Stimulated activated naive B cell treated with anti-CD40 and anti-IgM and Interleukin-4, amounts not matched to agents 10 μg/mL and 1 μg/mL and 100 μg/mL, for 72 hours (primary cell): ENCODE measurements at regions not wholly inside any gene's neighbourhood (a gene's known extent, or its start where the extent isn't known, plus 50 kb on each side); places are given as distances from the start of the nearest gene placed in this dataset.
A peak's percentile ranks its signal among the peaks of the same experiment; 100 is the strongest.
"Not testable (repeated sequence)": the region's sequence is repeated elsewhere in the genome, so short reads cannot be mapped to it uniquely, and the experiment has no call there.

ENCODE experiments used
- ATAC-seq, 2 donors: fragments of 150-1000 bp; cut with Tn5 transposase; replicated peaks; 2 replicates each; pipeline ENCODE4 v1.10.0; 2021; ENCODE audit warnings: moderate library complexity in 1 of 2
- DNase-seq: peaks from one replicate; pipeline ENCODE4 v3.0.0; 2021
- H3K27ac Mint-ChIP-seq: one replicate; pipeline ENCODE4 v1.8.0; 2022; ENCODE audit warnings: mild to moderate bottlenecking, mixed read lengths
- H3K27me3 Mint-ChIP-seq, 2 donors: one replicate each; pipeline ENCODE4 v1.8.0; 2022; ENCODE audit warnings: mixed read lengths in 2 of 2
- H3K36me3 Mint-ChIP-seq, 2 donors: one replicate each; pipeline ENCODE4 v1.8.0; 2022; ENCODE audit warnings: mixed read lengths in 2 of 2, mild to moderate bottlenecking in 1 of 2
- H3K4me1 Mint-ChIP-seq, 2 donors: one replicate each; pipeline ENCODE4 v1.8.0; 2022; ENCODE audit warnings: mixed read lengths in 2 of 2, mild to moderate bottlenecking in 1 of 2
- H3K4me3 Mint-ChIP-seq, 2 donors: one replicate each; pipeline ENCODE4 v1.8.0; 2022; ENCODE audit warnings: mild to moderate bottlenecking in 2 of 2, mixed read lengths in 2 of 2, moderate library complexity in 1 of 2
- H3K9me3 Mint-ChIP-seq, 2 donors: one replicate each; pipeline ENCODE4 v1.8.0; 2022; ENCODE audit warnings: mixed read lengths in 2 of 2, mild to moderate bottlenecking in 1 of 2

- no peak for DNase-seq
- Mint-ChIP-seq H3K27ac (no peak overlapping the region), H3K9me3 (no peaks in the 10 kb centered on the region), H3K27me3 (peaks cover 3 to 14% of the 10 kb centered on the region in 2 donors), H3K4me3 (peak overlapping the region; percentile 19 to 63), H3K36me3 (no peaks in the 10 kb centered on the region), H3K4me1 (peaks cover 20 to 25% of the 10 kb centered on the region in 2 donors)
- ATAC-seq, result peak; percentile 2 to 19
These were observed 152.3 kb downstream of the HSD17B3 start for GRCh38 chr9:96149533-96150280.

GRCh38 chr9:96148634-96149532 is 153.1 kb downstream of the HSD17B3 start:
- DNase-seq (no peak), ATAC-seq (no peak)
- H3K27ac Mint-ChIP-seq, result no peak overlapping the region
- peaks cover 20 to 25% of the 10 kb centered on the region in 2 donors for H3K4me1 Mint-ChIP-seq
- H3K9me3 Mint-ChIP-seq, result no peaks in the 10 kb centered on the region
- peaks cover 5 to 14% of the 10 kb centered on the region in 2 donors for H3K27me3 Mint-ChIP-seq
- no peak overlapping the region for H3K4me3 Mint-ChIP-seq
- H3K36me3 Mint-ChIP-seq, result no peaks in the 10 kb centered on the region

- not testable (repeated sequence) for H3K9me3 Mint-ChIP-seq, H3K27ac Mint-ChIP-seq, H3K36me3 Mint-ChIP-seq, DNase-seq, ATAC-seq
- Mint-ChIP-seq H3K4me3 (peak overlapping the region; percentile 31 to 60), H3K4me1 (peaks cover 20 to 25% of the 10 kb centered on the region in 2 donors), H3K27me3 (peaks cover 5 to 14% of the 10 kb centered on the region in 2 donors)
These were observed 154.9 kb downstream of the HSD17B3 start for GRCh38 chr9:96147029-96147428.

- Mint-ChIP-seq H3K9me3 (peaks cover 0 to 3% of the 10 kb centered on the region in 2 donors), H3K36me3 (no peaks in the 10 kb centered on the region), H3K27ac (no peak overlapping the region), H3K4me3 (no peak overlapping the region), H3K4me1 (peaks cover 8 to 16% of the 10 kb centered on the region in 2 donors), H3K27me3 (peaks cover 5 to 6% of the 10 kb centered on the region in 2 donors)
- ATAC-seq, result no peak
- no peak for DNase-seq
These were observed 160.3 kb downstream of the HSD17B3 start for GRCh38 chr9:96141666-96142065.

GRCh38 chr9:96141128-96141474 is 160.9 kb downstream of the HSD17B3 start:
- H3K9me3 Mint-ChIP-seq, result peaks cover 0 to 3% of the 10 kb centered on the region in 2 donors
- no peak overlapping the region for H3K27ac Mint-ChIP-seq
- peaks cover 4 to 12% of the 10 kb centered on the region in 2 donors for H3K4me1 Mint-ChIP-seq
- ATAC-seq, result no peak
- H3K27me3 Mint-ChIP-seq, result peaks cover 0 to 5% of the 10 kb centered on the region in 2 donors
- no peak for DNase-seq
- H3K36me3 Mint-ChIP-seq, result no peaks in the 10 kb centered on the region
- H3K4me3 Mint-ChIP-seq, result no peak overlapping the region

- H3K4me3 Mint-ChIP-seq, result no peak overlapping the region
- H3K36me3 Mint-ChIP-seq, result no peaks in the 10 kb centered on the region
- ATAC-seq (no peak), DNase-seq (no peak)
- peaks cover 0 to 3% of the 10 kb centered on the region in 2 donors for H3K9me3 Mint-ChIP-seq
- H3K4me1 Mint-ChIP-seq, result peaks cover 8 to 12% of the 10 kb centered on the region in 2 donors
- peaks cover 0 to 5% of the 10 kb centered on the region in 2 donors for H3K27me3 Mint-ChIP-seq
- no peak overlapping the region for H3K27ac Mint-ChIP-seq
These were observed 161.5 kb downstream of the HSD17B3 start for GRCh38 chr9:96140296-96141127.

GRCh38 chr9:96139592-96140295 is 162.2 kb downstream of the HSD17B3 start:
- Mint-ChIP-seq H3K36me3 (no peaks in the 10 kb centered on the region), H3K27ac (no peak overlapping the region), H3K9me3 (peaks cover 0 to 3% of the 10 kb centered on the region in 2 donors), H3K27me3 (peaks cover 0 to 3% of the 10 kb centered on the region in 2 donors), H3K4me1 (peaks cover 9 to 12% of the 10 kb centered on the region in 2 donors), H3K4me3 (no peak overlapping the region)
- ATAC-seq, result no peak
- DNase-seq, result no peak

- Mint-ChIP-seq H3K27me3 (no peaks in the 10 kb centered on the region), H3K27ac (no peak overlapping the region), H3K36me3 (no peaks in the 10 kb centered on the region), H3K4me1 (peaks cover 9 to 12% of the 10 kb centered on the region in 2 donors), H3K4me3 (no peak overlapping the region), H3K9me3 (peaks cover 0 to 3% of the 10 kb centered on the region in 2 donors)
- ATAC-seq, result no peak
- no peak for DNase-seq
These were observed 163.4 kb downstream of the HSD17B3 start for GRCh38 chr9:96138616-96139015.

GRCh38 chr9:96137671-96138429 is 164.1 kb downstream of the HSD17B3 start:
- Mint-ChIP-seq H3K4me1 (peaks cover 9 to 12% of the 10 kb centered on the region in 2 donors), H3K36me3 (no peaks in the 10 kb centered on the region), H3K27ac (peak overlapping the region; percentile 33), H3K4me3 (peak overlapping the region; percentile 61 to 73), H3K9me3 (peaks cover 0 to 3% of the 10 kb centered on the region in 2 donors), H3K27me3 (no peaks in the 10 kb centered on the region)
- ATAC-seq (peak; percentile 10 to 30), DNase-seq (no peak)

GRCh38 chr9:96136992-96137670 is 164.8 kb downstream of the HSD17B3 start:
- peaks cover 9 to 12% of the 10 kb centered on the region in 2 donors for H3K4me1 Mint-ChIP-seq
- H3K9me3 Mint-ChIP-seq, result peaks cover 0 to 5% of the 10 kb centered on the region in 2 donors
- H3K27me3 Mint-ChIP-seq, result no peaks in the 10 kb centered on the region
- peak overlapping the region; percentile 61 to 73 for H3K4me3 Mint-ChIP-seq
- no peaks in the 10 kb centered on the region for H3K36me3 Mint-ChIP-seq
- ATAC-seq (peak; percentile 92 to 93), DNase-seq (peak; percentile 17)
- H3K27ac Mint-ChIP-seq, result peak overlapping the region; percentile 33

- ATAC-seq, result peak in 1 of 2 donors; percentile 16
- Mint-ChIP-seq H3K4me3 (no peak overlapping the region), H3K27me3 (no peaks in the 10 kb centered on the region), H3K4me1 (peaks cover 9 to 12% of the 10 kb centered on the region in 2 donors), H3K27ac (no peak overlapping the region), H3K9me3 (peaks cover 0 to 5% of the 10 kb centered on the region in 2 donors), H3K36me3 (no peaks in the 10 kb centered on the region)
- no peak for DNase-seq
These were observed 166.2 kb downstream of the HSD17B3 start for GRCh38 chr9:96135753-96136290.

GRCh38 chr9:96135076-96135752 is 166.8 kb downstream of the HSD17B3 start:
- Mint-ChIP-seq H3K4me1 (peaks cover 9 to 12% of the 10 kb centered on the region in 2 donors), H3K4me3 (no peak overlapping the region), H3K27me3 (no peaks in the 10 kb centered on the region), H3K9me3 (peaks cover 0 to 5% of the 10 kb centered on the region in 2 donors), H3K27ac (no peak overlapping the region), H3K36me3 (no peaks in the 10 kb centered on the region)
- ATAC-seq (peak in 1 of 2 donors; percentile 5), DNase-seq (no peak)
